Activated CD8-positive, alpha-beta memory T cell treated with anti-CD3 and anti-CD28 coated beads for 48 hours (primary cell): ENCODE measurements at regions not wholly inside any gene's neighbourhood (a gene's known extent, or its start where the extent isn't known, plus 50 kb on each side); places are given as distances from the start of the nearest gene placed in this dataset.

Experiments used
- DNase-seq, 3 experiments: peaks; one replicate each; pipeline ENCODE4 v3.0.0-alpha.2; 2020; ENCODE audit warnings: low read depth in 2 of 3, low spot score in 2 of 3

DNA sequence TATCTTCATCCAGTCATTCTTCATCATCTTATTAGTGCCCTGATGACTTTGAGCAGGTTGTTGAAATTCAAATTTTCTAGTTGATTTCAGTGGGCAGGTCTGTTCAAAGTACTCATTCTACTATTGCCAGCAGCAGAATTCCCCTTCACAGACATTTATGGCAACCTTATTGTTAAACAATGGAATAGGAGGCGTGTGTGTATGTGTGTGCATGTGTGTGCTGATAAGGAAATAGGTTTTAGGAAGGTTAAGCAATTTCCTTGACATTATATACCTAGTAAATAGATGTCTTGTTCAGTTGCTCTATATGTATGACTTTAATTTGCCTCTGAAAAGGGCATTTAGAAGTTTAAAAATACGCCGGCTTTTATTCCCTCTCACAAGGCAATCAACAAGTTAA is 601.4 kb upstream of the CA10 start:
- no peak for DNase-seq

DNA sequence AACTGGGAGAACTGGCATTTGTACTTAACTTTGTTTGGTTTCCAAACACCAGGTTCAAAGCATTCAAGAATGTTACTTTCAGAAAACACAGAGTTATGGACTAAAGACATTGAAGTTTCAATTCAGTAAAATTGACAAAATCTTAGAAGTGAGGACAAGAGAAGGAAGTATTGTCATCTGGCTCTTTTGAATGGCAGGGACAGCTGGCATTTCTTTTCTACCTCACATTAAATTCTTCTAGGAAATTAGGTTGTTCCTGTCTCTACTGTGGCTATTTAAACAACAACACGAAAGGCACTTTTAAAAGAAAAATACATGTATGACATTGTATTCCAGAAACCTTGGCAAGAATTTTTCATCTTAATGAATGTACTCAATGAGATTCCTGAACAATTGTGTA is 600.0 kb upstream of the CA10 start:
- DNase-seq = no peak

DNA sequence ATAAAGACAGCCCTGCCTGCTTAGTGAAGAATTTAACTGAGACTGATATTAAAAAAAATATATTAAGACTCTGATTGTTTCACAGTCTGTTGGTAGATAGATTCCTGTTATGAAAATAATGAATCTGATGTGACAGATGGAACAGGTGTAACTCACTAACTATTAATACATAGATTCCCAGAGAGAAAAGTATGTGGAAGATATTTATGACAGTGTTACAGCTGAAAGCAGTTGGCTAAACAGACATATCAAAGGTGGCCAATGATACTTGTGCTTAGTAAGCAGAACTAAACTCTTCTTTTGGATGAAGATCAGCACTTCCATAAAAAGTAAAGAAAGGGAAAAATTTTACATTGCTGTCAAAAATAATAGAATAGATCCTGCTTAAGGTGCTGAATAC is 598.2 kb upstream of the CA10 start:
- DNase-seq = no peak

DNA sequence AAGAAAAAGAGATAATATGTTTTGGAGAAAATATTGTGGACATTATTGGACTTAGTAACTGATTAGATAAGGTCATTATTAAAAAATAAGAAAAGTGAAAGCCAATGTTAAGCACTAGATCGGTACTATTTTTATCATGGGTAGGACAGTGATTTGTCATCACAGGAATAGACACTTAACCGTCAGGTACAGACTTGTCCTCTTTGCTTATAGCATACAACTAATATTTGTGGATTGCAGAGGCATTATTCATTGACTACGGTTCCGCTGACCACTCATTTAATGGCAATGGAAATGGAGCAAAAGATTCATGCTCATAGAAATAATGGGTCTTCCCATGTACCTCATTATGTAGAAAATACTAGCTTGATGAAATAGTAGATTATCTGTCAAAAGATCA is 596.3 kb upstream of the CA10 start:
- DNase-seq = no peak

DNA sequence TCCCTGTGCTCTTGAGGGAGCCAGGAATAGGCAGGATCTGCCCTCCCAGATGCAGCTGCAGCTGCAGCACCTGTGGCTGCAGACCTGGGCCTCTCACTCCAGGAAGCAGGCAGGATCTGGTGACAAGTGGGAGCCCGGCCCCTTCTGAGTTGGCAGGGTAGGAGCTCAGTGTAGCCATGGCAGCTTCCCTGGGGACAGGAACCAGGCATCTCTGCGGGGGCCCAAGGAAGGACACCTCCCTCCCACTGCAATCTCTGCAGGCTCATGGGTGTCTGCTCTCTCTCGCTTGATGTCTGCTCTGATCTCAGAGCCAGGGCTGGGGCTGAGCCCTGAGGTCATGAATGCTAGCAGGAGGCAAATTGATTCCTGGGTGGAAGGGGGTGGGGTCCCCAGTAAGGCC is 592.5 kb upstream of the CA10 start:
- no peak for DNase-seq

DNA sequence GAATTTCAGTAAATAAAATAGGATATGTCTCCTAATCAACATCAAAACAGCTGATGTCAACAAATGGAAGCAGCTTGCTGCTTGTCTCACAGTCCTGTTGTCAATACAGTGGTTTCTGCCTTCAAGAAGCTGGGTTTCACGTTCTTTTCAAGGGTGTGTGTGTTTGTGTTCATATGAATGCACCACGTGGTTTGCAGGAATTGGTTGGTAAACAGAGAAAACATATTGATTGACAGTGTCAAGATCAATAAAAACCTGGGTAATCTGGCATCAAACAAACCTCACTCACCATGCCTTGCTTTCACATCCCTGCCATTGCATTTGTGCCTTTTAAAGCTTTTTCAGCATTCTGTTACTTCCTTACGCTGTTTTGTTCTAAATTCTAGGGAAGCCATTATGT is 585.7 kb upstream of the CA10 start:
- no peak for DNase-seq

DNA sequence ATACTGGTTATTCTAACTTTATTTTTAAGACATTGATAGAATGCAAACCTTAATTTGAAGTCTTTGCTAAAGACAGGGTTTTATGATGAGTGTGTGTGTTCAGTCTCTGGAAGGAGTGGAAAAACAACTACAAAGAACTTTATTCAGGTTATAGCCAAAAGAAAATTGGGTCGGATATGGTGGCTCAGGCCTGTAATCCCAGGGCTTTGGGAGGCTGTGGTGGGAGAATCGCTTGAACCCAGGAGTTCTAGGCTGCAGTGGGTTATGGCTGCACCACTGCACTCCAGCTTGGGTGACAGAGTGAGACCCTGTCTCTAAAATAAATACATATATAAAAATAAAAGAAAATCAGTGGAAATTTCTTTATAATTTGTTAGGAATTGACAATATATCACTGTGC is 581.5 kb upstream of the CA10 start:
- DNase-seq = no peak

DNA sequence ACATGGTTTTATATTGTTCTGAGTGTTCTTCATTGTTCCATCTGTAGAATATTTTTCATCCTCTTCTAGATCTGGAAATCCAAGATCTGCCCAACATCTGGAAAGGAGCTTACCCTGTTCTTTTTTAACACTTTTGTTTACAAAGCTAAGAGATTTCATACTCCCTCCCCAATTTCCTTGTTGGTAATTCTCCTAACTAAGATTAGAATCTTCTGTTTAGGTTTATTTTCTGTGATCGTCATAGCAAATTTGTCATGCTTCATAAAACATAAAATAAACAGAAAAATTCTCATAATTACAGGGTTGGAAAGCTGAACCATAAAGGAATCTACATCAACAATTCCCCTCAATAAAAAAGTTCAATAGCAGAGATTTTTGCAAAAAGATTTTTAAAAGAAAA is 580.3 kb upstream of the CA10 start:
- DNase-seq = no peak

DNA sequence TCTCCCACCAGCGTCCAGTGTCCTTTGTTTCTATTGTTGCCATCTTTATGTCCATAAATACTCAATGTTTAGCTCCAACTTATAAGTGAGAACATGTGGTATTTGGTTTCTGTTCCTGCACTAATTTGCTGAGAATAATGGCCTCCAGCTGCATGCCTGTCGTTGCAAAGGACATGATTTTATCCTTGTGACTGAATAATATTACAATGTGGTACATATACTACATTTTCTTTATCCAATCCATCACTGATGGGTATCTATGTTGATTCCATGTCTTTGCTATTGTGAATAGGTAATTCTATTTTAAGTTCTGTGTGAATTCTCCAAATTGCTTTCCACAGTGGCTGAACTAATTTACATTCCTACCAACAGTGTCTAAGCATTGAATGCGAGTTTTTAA is 578.6 kb upstream of the CA10 start:
- no peak for DNase-seq

DNA sequence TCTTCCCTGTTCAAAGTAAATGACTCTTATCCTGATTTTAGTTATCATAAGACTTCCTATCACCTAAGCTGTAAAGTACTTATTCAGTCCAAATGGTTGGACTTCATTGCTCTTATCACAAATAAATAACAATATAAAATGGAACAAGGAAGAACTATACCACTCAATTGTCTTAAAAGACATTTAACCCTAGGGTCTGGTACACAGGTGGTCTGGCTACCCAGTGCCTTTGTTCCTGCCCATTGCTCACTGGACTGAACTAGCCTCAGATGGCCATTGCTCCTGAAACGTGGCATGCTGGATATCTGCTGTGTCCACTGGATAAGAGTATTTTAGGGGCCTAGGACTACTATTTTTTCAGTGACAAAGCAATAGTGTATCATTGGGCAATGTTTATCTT is 574.3 kb upstream of the CA10 start:
- no peak for DNase-seq

DNA sequence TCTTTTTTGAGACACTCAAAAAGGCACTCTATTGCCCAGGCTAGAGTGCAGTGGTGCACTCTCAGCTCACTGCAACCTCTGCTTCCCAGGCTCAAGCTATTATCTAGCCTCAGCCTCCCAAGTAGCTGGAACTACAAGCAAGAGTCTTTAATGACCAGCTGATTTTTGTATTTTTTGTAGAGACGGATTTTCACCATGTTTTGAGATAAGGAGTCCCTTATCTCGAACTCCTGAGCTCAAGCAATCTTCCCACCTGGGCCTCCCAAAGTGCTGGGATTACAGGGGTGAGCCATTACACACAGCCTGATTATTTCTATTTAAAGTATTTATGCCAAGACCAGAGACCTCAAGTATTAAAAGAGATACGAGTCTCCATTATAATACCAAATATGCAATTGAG is 566.1 kb upstream of the CA10 start:
- no peak for DNase-seq

DNA sequence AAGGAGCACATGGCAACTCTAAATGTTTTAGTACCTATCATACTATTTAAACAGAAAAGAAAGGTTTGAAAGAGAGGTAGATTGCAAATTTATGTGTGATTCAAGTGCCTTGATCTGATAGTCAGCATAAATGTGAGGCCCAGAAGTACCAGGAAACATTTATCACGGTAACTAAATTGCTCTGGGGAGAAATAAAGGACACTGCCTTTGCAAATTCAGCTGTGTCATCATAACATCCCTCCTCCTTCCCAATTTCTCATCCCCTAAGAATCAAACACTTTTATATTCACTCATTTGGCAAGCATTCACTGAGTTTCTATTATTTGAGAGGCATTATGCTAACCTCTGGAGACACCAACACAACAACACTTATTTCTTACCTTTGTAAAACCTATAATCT is 563.4 kb upstream of the CA10 start:
- no peak for DNase-seq

DNA sequence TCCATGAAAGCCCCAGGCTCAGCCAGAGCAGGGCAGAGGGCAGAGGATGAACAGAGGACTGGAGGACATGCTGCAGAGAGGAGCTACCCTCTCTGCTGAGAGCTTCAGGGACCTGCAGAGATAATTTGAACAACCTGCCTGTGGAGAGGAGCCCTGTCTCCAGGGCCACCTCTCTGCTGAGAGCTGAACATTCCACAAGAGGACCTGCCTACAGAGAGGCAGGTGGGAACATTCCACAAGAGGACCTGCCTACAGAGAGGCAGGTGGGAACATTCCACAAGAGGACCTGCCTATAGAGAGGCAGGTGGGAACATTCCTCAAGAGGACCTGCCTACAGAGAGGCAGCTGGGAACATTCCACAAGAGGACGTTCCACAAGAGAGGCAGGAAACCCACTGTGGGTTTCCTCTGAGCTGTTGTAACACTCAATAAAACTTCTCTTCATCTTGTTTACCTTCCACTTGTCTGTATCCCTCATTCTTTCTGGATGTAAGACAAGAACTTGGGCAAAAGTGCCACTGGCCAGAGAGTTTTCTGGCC is 551.9 kb upstream of the CA10 start:
- DNase-seq = no peak

DNA sequence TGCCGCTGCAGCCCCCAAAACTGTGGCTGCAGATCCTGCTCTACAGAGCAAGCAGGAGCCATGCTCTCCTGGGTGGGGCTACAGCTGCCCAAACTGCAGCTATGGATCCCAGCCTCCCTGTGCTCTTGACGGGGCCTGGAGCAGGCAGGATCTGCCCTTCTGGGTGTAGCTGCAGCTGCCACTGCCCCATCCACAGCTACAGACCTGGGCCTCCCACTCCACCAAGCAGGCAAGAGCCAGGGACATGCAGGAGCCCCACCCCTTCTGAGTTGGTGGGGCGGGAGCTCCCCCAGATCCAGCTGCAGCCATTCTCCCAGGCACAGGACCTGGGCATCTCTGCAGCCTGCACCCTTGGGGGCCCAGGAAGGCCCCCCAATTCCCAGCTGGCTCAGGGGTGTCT is 551.2 kb upstream of the CA10 start:
- DNase-seq = no peak

DNA sequence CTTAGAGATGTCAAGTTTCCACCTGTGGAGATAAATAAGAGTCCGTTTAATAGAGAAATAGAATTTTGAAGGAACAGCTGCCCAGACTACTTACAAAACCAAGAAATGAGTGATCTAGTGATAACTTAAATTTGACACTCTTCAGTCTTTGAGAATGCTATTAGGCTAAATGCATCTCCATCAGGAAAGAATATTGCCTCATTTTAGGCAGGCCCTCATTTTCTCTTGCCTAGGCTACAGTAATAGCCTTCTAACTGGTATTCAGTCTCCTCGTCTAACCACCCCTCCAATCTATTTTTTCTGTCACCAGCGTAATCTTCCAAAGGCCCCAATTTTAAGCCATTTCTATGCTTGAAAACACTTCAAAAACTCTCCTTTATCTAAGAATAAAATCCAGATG is 537.8 kb upstream of the CA10 start:
- DNase-seq = no peak

DNA sequence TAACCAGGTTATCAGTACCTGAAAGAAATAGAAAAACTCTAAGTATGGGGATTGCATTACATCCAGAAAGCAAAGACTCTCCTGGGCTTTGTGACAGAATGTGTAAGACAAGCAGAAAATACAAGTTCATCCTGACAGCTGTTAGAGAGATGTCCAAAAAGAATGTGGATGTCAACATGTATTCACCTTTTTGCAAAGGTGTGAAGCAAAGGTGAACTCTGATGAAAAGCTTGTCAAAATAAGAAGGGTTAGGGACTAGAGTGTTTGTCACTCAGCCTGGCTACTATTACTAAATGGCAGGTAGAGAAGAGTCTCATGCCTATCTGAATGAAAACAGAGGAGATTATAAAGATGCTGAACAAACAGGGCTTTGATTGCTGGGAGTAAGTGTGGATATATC is 527.6 kb upstream of the CA10 start:
- no peak for DNase-seq

DNA sequence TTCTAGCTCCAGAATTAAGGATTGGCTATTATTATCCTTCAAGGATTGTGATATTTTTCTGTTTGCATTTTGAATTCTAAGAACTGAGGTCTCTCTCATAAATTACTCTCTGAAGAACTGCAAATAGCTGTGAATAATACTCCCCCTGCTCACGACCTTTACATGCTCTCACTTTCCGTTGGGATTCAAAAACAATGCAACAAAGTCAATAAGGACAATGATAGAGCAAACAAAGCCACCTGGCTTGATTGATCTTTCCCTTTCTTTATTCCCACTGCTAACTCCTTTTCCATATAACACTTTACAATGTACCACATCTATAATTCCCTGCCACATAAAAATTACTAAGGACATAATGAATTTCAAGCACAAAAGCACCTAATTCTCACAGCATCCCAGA is 523.0 kb upstream of the CA10 start:
- no peak for DNase-seq

DNA sequence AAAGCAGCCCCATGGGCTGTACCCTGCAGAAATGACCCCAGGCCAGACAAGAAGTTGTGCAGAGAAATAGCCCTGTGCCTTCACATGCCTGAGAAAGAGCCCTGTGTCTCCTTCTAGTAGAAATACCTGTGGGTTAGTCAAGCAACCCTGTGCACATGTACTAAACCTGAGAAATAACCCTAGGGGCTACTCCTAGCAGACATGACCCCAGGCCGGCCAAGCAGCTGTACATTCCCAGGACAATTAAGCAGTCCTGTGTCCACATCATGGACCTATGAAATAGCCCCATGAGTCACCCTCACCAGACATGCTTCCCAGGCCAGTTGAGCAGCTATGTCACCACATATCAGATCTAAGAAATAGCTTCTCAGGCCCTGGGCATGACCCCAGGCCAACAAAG is 519.7 kb upstream of the CA10 start:
- no peak for DNase-seq

DNA sequence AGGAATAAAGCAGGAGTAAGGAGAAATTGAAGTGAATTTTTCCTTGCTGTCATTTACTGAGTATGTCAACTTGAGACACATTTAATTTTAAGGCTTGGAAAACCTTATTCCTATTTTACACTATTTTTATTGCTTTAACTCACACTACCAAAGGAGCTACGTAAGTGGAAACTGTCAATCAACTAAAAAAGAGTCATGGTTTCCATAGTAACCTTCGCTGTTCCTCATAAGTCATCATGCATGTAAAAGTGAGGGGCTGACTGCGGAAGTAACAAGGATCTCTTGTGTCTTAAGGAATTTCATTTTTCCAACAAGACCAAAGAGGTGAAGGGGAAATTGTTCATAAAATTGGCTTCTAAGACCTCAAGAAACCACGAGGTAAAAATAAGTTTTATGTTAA is 516.2 kb upstream of the CA10 start:
- DNase-seq = no peak

DNA sequence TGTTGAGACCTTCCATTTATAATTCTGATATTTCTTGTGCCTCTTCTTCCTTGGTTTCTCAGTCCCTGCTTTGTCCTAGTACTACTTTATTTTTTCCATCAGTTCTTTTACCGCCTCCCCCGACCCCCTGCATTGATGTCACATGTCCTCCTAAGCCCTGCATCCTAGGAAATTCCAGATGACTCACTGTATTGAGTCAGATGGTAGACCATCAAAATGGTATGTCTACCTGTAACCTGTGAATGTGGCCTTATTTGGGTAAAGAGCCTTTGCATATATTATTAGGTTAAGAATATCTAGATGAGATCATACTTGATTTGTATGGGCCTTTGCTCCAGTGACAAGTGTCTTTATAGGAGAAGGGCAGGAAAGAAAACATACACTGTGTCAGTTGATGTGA is 515.3 kb upstream of the CA10 start:
- no peak for DNase-seq

DNA sequence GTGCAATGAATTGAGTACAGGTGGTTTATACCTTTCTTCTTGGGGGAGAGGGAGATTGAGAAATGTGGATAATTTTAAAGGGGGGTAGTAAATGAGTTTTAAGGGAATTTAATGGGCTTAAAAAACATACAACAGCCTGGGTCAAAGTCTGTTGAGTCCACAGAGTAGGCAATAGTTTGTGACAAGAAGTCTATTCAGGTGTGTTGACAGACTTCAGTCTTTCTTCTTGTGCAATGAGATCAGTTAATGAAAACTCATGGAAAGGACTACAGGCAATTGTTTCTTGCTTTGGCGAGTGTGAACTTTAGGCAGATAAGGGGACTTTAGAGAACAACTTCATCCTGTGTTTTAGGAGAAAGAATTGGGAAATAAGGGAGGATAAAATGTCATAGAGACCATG is 507.8 kb upstream of the CA10 start:
- no peak for DNase-seq

DNA sequence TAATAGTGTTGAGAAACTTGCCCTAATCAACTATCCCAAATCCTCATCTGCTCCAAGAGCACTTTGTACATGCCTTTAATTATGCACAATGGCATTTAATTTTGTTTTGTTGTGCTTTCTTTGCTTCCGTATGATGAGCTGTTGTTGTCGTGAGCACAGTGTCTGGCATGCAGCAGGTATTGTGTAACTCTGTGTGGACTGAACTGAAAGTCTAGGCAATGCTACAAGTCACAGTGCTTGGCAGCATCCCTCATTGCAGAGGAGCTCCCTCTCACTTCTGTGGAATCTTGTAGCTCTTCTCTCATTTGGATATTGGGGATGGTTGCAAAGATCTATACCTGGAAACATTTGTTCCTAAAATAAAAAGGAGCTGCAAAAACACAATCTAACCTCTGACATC is 502.2 kb upstream of the CA10 start:
- no peak for DNase-seq

DNA sequence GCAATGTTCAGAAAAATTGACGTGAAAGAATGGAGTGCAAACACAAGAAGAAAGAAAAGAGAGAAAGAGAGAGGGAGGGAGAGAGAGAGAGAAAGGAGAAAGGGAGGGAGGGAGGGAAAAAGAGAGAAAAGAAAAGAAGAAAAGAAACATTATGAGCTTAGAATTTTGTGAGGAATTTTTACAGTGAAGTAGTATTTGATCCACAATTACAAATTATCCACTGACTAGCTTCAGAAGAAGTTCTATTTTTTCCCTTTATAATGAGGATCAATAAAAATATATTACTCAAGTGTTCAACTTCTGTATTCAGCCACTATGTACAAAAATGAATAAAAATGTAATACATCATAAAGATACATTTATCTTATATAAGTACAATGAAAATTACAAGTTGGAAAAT is 494.5 kb upstream of the CA10 start:
- DNase-seq = no peak

DNA sequence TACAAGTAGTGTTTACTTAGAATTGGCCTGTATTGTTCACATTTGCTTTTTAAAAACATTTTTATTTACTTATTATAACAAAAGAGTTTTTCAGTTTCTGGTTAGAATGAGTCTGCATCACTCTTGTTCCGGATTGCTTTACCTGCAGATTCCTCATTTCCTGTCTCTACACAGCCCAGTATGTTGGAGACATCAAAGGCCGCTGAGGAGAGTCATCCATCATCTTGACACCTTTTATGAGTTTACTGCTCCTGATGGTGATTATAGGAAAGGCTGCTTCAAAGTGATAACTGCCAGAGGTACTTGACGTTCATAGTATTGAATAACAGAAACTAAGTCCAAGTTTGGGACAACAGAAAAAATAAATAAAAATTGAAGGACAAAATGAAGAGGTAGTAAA is 490.5 kb upstream of the CA10 start:
- DNase-seq = no peak
